T-helper 2 cell (primary cell): ENCODE measurements at regions not wholly inside any gene's neighbourhood (a gene's known extent, or its start where the extent isn't known, plus 50 kb on each side); places are given as distances from the start of the nearest gene placed in this dataset.

ENCODE experiments used
- DNase-seq, 5 experiments: peaks; one replicate each; pipeline versions ENCODE4 v3.0.0 to v3.0.0-alpha.2; 2012 to 2022

- DNase-seq: no peak
These were observed 76.6 kb upstream of the PCDH9 start for GRCh38 chr13:67306742-67307141.

GRCh38 chr13:67303661-67304333 is 73.7 kb upstream of the PCDH9 start:
- DNase-seq: no peak

GRCh38 chr13:67299751-67300150 is 69.6 kb upstream of the PCDH9 start:
- no peak for DNase-seq

GRCh38 chr13:67299072-67299635 is 69.0 kb upstream of the PCDH9 start:
- DNase-seq: no peak

GRCh38 chr13:67298297-67298696 is 68.2 kb upstream of the PCDH9 start:
- no peak for DNase-seq

GRCh38 chr13:67296511-67296910 is 66.4 kb upstream of the PCDH9 start:
- DNase-seq: no peak

GRCh38 chr13:67292886-67293285 is 62.8 kb upstream of the PCDH9 start:
- DNase-seq: no peak

- DNase-seq: no peak
These were observed 55.5 kb upstream of the PCDH9 start for GRCh38 chr13:67285611-67286010.

GRCh38 chr13:67283637-67284036 is 53.5 kb upstream of the PCDH9 start:
- no peak for DNase-seq

GRCh38 chr13:67281466-67281865 is 51.3 kb upstream of the PCDH9 start:
- DNase-seq: no peak
